UCSD-AML1 (cell line): ENCODE measurements at regions not wholly inside any gene's neighbourhood (a gene's known extent, or its start where the extent isn't known, plus 50 kb on each side); places are given as distances from the start of the nearest gene placed in this dataset.
A peak's percentile ranks its signal among the peaks of the same experiment; 100 is the strongest.
"Not testable (repeated sequence)": the region's sequence is repeated elsewhere in the genome, so short reads cannot be mapped to it uniquely, and the experiment has no call there.

Experiments
- DNase-seq: peaks from one replicate; lab custom pipeline; 2025; ENCODE audit not compliant: unreplicated experiment; lab: John Stamatoyannopoulos, UW

DNA sequence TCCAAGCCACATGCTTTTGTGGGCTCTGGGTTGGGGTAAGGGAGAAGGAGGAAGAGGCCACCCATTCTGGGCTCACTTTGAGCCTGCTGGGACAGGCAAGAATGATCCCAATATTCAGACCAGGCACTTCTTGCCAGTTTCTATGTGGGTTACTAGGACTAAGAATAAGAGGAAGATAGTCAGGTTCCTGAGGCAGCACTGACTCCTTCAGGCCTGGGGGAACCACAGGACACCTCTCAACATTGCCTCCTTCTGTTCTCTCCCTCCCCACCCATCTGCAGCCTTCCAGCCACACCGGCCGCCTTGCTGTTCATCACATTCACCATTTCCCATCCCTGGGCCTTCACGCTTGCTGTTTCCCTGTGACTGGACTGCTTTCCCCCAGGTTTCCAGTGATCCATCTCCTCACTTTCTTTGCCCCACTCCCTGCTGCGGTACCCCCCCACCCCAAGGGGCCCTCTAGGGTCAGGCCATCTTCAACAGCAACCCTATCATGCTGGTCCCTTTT lies 69.2 kb upstream of the SIRPA start:
- DNase-seq, result no peak

DNA sequence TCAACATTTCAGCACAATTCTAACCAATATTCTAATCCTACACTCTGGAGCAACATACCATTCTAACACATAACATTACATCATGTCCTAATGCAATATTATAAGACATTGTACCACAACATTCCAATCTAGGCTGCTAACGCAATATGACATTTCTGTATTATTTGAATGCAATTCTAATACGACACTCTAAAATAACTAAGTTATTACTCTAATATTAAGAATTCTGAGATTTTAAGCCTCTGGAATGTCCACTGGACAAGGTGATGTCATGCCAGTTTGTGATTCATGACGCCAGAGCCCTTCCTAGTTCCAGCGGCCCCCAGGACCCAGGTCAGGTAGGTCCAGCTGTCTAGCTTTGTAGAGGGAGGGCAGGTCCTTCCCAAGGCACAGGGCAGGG lies 69.7 kb upstream of the SIRPA start:
- no peak for DNase-seq

DNA sequence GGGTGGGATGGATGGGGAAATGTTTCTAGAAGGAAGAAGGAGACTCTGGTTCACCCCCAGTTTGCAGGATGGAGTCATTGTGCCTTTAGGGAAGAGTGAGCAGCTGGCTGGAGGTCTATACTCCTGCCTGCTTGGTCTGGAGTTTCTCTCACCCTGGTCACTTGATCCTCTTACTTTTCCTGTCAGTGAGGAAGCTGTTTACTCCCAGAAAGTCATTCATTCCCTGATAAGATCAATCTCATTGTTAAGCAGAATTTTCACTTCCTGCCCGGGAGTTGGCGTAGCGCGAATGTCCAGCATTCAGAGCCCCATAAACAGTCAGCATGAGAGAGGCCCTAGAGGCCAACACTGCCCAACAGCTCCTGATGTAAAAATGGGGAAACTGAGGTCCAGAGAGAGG lies 70.4 kb upstream of the SIRPA start:
- no peak for DNase-seq

DNA sequence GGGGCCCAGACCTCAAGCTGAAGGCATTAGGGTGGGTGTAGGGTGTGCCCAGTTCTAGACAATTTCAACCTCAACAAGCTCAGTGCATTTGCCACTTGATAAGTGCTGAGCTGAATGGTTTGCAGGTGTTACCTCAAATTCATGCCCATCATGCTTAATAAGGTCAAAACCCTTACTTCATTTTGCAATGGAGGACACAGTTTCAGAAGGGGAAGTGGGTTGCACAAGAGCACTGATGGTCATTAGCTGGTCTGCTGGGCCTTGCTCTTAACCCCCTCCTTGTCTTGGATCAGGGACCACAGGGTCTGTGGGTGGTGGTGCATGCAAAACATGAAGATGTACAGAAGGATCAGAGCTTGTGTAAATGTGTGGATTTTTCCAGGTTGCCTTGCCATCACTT lies 71.0 kb upstream of the SIRPA start:
- no peak for DNase-seq

GRCh38 chr20:1823450-1823844 lies 71.8 kb upstream of the SIRPA start:
- DNase-seq, result no peak

GRCh38 chr20:1822564-1823449 lies 72.4 kb upstream of the SIRPA start:
- no peak for DNase-seq

DNA sequence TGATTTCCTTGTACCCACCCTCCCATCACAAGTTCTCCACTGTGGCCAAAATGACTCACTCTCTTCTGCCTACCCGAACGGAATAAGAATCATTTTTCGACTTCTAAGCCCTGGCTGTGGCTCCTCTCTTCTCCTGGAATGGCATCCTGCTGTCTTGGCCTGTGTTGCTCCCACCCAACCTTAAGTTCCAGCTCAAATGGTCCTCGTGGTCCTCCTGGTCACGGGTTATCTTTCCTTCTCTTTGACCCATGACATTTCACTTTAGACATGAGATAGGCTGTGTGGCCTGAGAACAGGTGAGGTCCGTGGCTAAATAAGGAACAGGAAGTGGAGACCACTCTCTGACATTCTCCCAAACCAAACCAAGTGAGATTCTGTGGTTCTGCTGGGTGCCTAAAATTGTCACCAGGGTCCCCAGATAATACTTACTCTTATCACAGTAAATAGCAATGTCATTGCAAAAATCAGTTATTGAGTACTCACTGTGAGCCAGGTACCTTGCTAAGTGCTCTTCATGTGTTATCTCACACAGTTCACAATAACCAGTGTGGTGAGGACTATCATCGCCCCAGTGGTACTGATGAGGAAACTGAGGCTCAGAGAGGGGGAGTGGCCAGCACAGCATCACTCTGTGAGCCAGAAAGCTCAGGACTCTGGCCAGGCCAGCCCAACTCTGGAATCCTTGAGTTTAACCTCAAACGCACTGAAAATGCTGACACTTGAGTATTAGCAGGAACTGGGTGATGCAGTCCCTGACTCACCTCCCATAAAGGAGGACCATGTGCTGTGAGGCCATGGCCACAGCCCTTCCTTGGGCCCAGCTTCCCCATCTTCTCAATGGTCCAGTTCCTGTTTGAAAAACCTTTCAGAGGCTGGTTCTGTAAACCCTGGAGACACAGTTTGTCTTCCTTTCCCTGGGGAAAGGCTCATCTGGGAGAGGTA lies 74.8 kb upstream of the SIRPA start:
- no peak for DNase-seq

- DNase-seq, result no peak
Measured at GRCh38 chr20:1819311-1820137, 75.7 kb upstream of the SIRPA start.

GRCh38 chr20:1818895-1819294 lies 76.3 kb upstream of the SIRPA start:
- no peak for DNase-seq

DNA sequence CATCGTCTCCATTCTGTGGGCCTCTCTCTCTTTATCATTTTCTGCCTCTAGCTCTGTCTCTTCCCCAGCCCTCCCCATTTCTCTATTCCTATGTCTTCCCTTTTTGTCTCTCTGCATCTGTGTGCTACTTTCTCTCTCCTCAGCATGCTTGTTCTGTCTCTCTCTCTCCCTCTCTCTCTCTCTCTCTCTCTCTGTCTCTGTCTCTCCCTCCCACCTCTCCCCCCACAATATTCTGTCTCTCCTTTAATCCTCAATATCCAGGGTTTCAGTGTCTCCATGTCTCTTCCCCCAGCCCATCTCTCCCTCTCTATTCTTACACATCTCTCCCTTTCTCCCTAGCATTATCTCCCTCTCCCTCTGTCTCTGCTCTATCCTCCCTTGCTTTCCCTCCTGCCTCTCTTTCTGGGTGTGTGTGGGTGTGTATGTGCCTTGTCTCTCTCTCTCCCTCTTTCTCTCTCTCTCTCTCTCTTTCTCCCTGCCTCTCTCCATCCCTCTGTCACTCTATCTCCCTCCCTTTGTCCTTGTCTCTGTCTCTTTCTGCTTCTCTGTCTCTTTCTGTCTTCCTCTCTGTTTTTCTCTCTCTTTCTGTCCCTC lies 76.9 kb upstream of the SIRPA start:
- no peak for DNase-seq

DNA sequence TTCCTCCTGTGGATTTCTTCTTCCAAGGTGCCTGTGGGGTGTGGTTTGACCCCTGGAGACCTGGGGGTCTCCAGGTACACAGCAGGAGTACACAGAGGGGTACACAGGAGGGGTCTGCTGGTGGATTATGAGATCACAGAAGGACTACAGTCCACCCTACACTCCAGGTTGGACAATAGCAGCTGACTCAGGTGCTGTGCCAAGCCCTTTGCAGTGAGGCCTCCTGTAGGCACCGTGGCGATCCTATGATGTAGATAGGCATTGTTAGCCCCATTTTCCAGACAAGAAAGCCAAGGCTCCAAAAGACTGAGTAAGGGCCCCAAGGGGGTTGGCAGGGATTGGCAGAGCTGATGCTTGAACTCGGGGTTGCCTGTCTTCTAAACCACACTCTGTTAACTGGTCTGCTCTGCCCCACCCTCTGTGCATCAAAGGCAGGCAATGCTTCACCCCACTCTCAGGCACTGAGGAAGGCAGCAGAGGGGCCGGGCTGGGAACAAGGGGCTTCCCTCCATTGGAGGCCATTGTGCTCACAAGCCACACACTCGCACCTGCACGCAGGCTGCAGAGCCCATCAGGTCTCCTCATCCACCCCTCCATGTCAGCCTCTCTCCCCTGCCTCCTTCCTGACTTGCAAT lies 77.5 kb upstream of the SIRPA start:
- no peak for DNase-seq

GRCh38 chr20:1816384-1817381 lies 78.5 kb upstream of the SIRPA start:
- peak; percentile 43 for DNase-seq

DNA sequence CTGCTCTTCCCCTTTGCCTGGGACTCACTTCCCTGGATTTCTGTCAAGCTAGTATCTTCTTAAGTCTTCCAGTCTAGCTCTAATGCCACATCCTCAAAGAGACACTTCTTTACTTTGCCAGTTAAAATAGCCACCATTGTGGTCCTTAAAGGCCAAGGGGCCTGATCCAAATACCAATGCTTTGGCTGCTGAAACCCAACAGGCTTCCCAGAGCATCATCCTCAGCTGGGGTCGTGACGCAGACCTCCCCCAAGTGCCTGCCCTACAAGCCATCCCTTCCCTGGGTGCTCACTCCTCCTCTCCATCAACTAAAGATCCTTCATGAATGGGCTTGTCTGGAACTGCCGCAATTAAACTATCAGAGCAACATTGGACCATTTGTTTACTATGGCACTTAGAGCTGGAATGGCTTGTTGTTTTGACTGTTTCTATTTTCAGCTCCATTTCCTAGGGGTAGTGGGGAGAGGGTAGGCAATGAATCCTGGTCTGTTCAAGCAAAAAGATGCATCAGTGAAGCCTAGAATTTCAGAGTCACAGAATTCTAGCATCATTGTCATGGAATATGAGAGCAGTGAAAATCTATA lies 79.6 kb upstream of the SIRPA start:
- no peak for DNase-seq

DNA sequence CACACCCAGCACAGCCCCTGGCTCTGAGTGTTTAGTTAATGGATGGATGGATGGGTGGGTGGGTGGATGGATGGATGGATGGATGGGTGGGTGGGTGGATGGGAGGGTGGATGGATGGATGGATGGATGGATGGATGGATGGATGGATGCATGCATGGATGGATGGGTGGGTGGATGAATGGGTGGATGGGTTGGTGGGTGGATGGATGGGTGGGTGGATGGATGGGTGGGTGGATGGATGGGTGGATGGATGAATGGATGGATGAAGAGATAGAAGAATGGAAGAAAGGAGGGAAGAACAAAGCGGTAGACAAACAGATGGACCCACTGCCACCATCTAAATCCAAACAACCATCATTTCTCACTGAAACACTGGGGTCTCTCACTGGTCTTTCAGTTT lies 80.3 kb upstream of the SIRPA start:
- not testable (repeated sequence) for DNase-seq

- DNase-seq, result no peak
Measured at GRCh38 chr20:1813674-1814635, 81.3 kb upstream of the SIRPA start.

DNA sequence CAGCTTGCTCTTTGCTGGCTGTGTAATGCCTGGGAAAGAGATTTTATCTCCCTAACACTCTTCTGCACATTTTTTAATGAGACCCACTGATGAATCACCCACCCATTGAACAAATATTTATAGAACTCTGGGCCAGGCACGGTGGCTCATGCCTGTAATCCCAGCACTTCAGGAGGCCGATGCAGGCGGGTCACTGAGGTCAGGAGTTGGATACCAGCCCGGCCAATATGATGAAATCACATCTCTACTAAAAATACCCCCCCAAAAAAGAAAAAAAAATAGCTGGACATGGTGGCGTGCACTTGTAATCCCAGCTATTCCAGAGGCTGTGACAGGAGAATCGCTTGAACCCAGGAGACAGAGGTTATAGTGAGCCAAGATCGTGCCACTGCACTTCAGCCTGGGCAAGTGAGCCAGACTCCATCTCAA lies 82.1 kb upstream of the SIRPA start:
- DNase-seq, result no peak
